Sigmoid colon (tissue), 6 donors: ENCODE measurements at regions not wholly inside any gene's neighbourhood (a gene's known extent, or its start where the extent isn't known, plus 50 kb on each side); places are given as distances from the start of the nearest gene placed in this dataset.

ENCODE experiments used
- DNase-seq: peaks from one replicate; pipeline ENCODE4 v3.0.0-alpha.2; 2019
- H3K27ac ChIP-seq, 4 donors: fragments of 200-600 bp; sonication (generic); one replicate each; pipeline ENCODE4 v1.5.1; 2016 to 2019; ENCODE audit warnings: mild to moderate bottlenecking in 1 of 4
- H3K27me3 ChIP-seq, 3 donors: fragments of 200-600 bp; sonication (generic); one replicate each; pipeline ENCODE4 v1.5.1; 2019; ENCODE audit warnings: mild to moderate bottlenecking in 1 of 3
- H3K36me3 ChIP-seq, 4 donors: fragments of 200-600 bp; sonication (generic); one replicate each; pipeline ENCODE4 v1.5.1; 2016 to 2019
- H3K4me1 ChIP-seq, 4 donors: fragments of 200-600 bp; sonication (generic); one replicate each; pipeline ENCODE4 v1.5.1; 2017 to 2019
- H3K4me3 ChIP-seq, 4 donors: fragments of 200-600 bp; sonication (generic); one replicate each; pipeline ENCODE4 v1.5.1; 2017 to 2019; ENCODE audit warnings: mild to moderate bottlenecking in 2 of 4, moderate library complexity in 1 of 4
- H3K9me3 ChIP-seq, 4 donors: fragments of 200-600 bp in 3 of 4; sonication (generic) in 3 of 4; one replicate each; pipeline versions ENCODE4 v1.5.1 to v1.6.1; 2013 to 2019
- CTCF ChIP-seq, 4 experiments: fragments of 450-650 bp in 3 of 4; fragments of 200-600 bp in 1 of 4; IDR thresholded peaks; one replicate each; pipeline ENCODE4 v1.5.1; 2016 to 2019; ENCODE audit warnings: antibody characterized with exemption in 4 of 4, mild to moderate bottlenecking in 3 of 4, moderate library complexity in 2 of 4
- EP300 ChIP-seq, 4 donors: sonication (generic); formaldehyde crosslinking; IDR thresholded peaks; one replicate each; pipeline ENCODE4 v1.6.1; 2017; ENCODE audit warnings: antibody characterized with exemption in 4 of 4
- POLR2A ChIP-seq, 2 donors: fragments of 450-650 bp; IDR thresholded peaks; one replicate each; pipeline ENCODE4 v1.6.1; 2016; ENCODE audit warnings: antibody characterized with exemption in 2 of 2, mild to moderate bottlenecking in 2 of 2, moderate library complexity in 2 of 2
- POLR2AphosphoS5 ChIP-seq, 4 donors: sonication (generic); formaldehyde crosslinking; IDR thresholded peaks; one replicate each; pipeline ENCODE4 v1.6.1; 2017; ENCODE audit warnings: antibody characterized with exemption in 4 of 4
- WGBS, 2 donors: extraction: QIAGEN DNeasy Blood & Tissue Kit; methylation state at CpG; one replicate each; pipeline ENCODE4 v1.1.7; 2013; 5-methylcytosine and 5-hydroxymethylcytosine counted together
- intact Hi-C: fragments of 100-400 bp; cut with DNase I; formaldehyde crosslinking; loops from one replicate; pipeline ENCODE4 v1.15.1; 2023
- donor health status: healthy with polysubstance abuse.
- donor health status: healthy.

GRCh38 chr2:150165442-150165841 lies 322.0 kb downstream of the RND3 start:
- Histone ChIP-seq H3K36me3 (no peaks in the 10 kb centered on the region), H3K27me3 (no peaks in the 10 kb centered on the region), H3K4me1 (peaks cover 0 to 51% (median 43%) of the 10 kb centered on the region in 4 donors), H3K9me3 (no peaks in the 10 kb centered on the region), H3K4me3 (no peak overlapping the region), H3K27ac (peak overlapping the region in 3 of 4 donors; percentile 56 to 73 (median 66))
- TF ChIP-seq POLR2AphosphoS5 (IDR thresholded peaks at IDR 0.05) (peak in 3 of 4 donors; percentile 10 to 70 (median 62)), CTCF (IDR thresholded peaks at IDR 0.05) (no peak)
- intact Hi-C loops = loop anchor here (5.0 kb wide), 1 partner anchor 578 kb away; the partner anchor contains the start of gene MMADHC
- no peak for DNase-seq
- 78 to 85% methylated on average over 6 of the region's 6 CpGs for WGBS, 2 donors

GRCh38 chr2:150162241-150162942 lies 325.1 kb downstream of the RND3 start:
- Histone ChIP-seq H3K27me3 (no peaks in the 10 kb centered on the region), H3K9me3 (no peaks in the 10 kb centered on the region), H3K4me3 (no peak overlapping the region), H3K27ac (no peak overlapping the region), H3K4me1 (peaks cover 0 to 24% (median 20%) of the 10 kb centered on the region in 4 donors), H3K36me3 (no peaks in the 10 kb centered on the region)
- no peak for DNase-seq
- intact Hi-C loops = no loop called here
- 56 to 77% methylated on average over 6 of the region's 6 CpGs for WGBS, 2 donors
- TF ChIP-seq EP300 (IDR thresholded peaks at IDR 0.05) = no peak
- TF ChIP-seq POLR2A (IDR thresholded peaks at IDR 0.05) = no peak
- no peak for TF ChIP-seq POLR2AphosphoS5 (IDR thresholded peaks at IDR 0.05)
- no peak for TF ChIP-seq CTCF (IDR thresholded peaks at IDR 0.05)

- no peak overlapping the region for H3K4me3 ChIP-seq
- intact Hi-C loops = no loop called here
- no peaks in the 10 kb centered on the region for H3K27me3 ChIP-seq
- TF ChIP-seq CTCF (IDR thresholded peaks at IDR 0.05) (no peak), POLR2AphosphoS5 (IDR thresholded peaks at IDR 0.05) (no peak), POLR2A (IDR thresholded peaks at IDR 0.05) (no peak), EP300 (IDR thresholded peaks at IDR 0.05) (no peak)
- peaks cover 0 to 4% (median under 1%) of the 10 kb centered on the region in 4 donors for H3K4me1 ChIP-seq
- no peak for DNase-seq
- WGBS, 2 donors = 79 to 91% methylated on average over 6 of the region's 6 CpGs
- H3K36me3 ChIP-seq = no peaks in the 10 kb centered on the region
- H3K9me3 ChIP-seq = no peaks in the 10 kb centered on the region
- H3K27ac ChIP-seq = no peak overlapping the region
Measured at GRCh38 chr2:150160058-150160457, 327.4 kb downstream of the RND3 start.

- DNase-seq = no peak
- WGBS, 2 donors = 72 to 93% methylated on average over 4 of the region's 4 CpGs
- no peaks in the 10 kb centered on the region for H3K36me3 ChIP-seq
- TF ChIP-seq POLR2A (IDR thresholded peaks at IDR 0.05) (no peak), CTCF (IDR thresholded peaks at IDR 0.05) (no peak), POLR2AphosphoS5 (IDR thresholded peaks at IDR 0.05) (no peak), EP300 (IDR thresholded peaks at IDR 0.05) (no peak)
- no peaks in the 10 kb centered on the region for H3K9me3 ChIP-seq
- no peaks in the 10 kb centered on the region for H3K27me3 ChIP-seq
- intact Hi-C loops = no loop called here
- no peak overlapping the region for H3K27ac ChIP-seq
- H3K4me1 ChIP-seq = peaks cover 0 to 4% (median 0%) of the 10 kb centered on the region in 4 donors
- H3K4me3 ChIP-seq = no peak overlapping the region
Measured at GRCh38 chr2:150159300-150159699, 328.2 kb downstream of the RND3 start.

GRCh38 chr2:150156876-150157275 lies 330.6 kb downstream of the RND3 start:
- WGBS, 2 donors = 64 to 74% methylated on average over 2 of the region's 2 CpGs

More at GRCh38 chr2:150156876-150157275, 330.6 kb downstream of the RND3 start:
- Histone ChIP-seq H3K4me3 (no peak overlapping the region), H3K27me3 (no peaks in the 10 kb centered on the region), H3K36me3 (no peaks in the 10 kb centered on the region), H3K4me1 (no peaks in the 10 kb centered on the region), H3K27ac (no peak overlapping the region), H3K9me3 (no peaks in the 10 kb centered on the region)
- DNase-seq = no peak
- TF ChIP-seq EP300 (IDR thresholded peaks at IDR 0.05) (no peak), CTCF (IDR thresholded peaks at IDR 0.05) (no peak), POLR2AphosphoS5 (IDR thresholded peaks at IDR 0.05) (no peak), POLR2A (IDR thresholded peaks at IDR 0.05) (no peak)
- intact Hi-C loops = no loop called here
